ENCODE measurements at regions not wholly inside any gene's neighbourhood (a gene's known extent, or its start where the extent isn't known, plus 50 kb on each side); places are given as distances from the start of the nearest gene placed in this dataset.

GRCh38 chr18:72155327-72155726, 388.8 kb downstream of the CBLN2 start:
- Histone ChIP-seq H3K9ac (ENCODE audit: low read length in 2 of 2) (no peak overlapping the region), H3K9me3 (ENCODE audit: control insufficient read depth in 2 of 2, low read length in 2 of 2) (no peaks in the 10 kb centered on the region), H3K27me3 (ENCODE audit: control insufficient read depth in 1 of 2, insufficient read depth in 2 of 2, low read length in 2 of 2) (no peaks in the 10 kb centered on the region), H3K4me3 (ENCODE audit: low read length in 2 of 2) (no peak overlapping the region), H3K36me3 (ENCODE audit: control insufficient read depth in 2 of 2, insufficient read depth in 2 of 2, low read length in 2 of 2) (no peaks in the 10 kb centered on the region), H3K27ac (ENCODE audit: low read length) (no peak overlapping the region), H3K4me1 (ENCODE audit: control insufficient read depth, insufficient read depth, low read length) (no peaks in the 10 kb centered on the region)

DNA sequence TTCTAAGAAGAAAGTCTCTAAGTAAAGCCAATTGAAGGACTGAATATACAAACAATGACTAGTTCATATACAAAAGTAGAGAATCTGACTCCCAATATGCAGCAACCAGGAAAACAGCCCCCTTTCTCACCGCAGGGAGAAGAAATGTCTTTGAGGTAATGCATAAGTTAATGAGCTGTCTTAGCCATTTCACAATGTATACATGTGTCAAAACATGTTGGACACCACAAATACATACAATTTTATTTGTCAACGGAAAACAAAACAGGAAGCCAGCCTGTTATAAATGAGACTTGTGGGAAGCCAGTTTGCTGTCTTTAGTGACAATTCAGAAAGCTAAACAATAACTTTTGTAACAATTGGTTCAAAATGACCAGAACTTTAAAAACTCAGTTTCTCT, 389.2 kb downstream of the CBLN2 start:
- Histone ChIP-seq H3K9me3 (ENCODE audit: control insufficient read depth in 2 of 2, low read length in 2 of 2) (no peaks in the 10 kb centered on the region), H3K4me3 (ENCODE audit: low read length in 2 of 2) (no peak overlapping the region), H3K27ac (ENCODE audit: low read length) (no peak overlapping the region), H3K4me1 (ENCODE audit: control insufficient read depth, insufficient read depth, low read length) (no peaks in the 10 kb centered on the region), H3K27me3 (ENCODE audit: control insufficient read depth in 1 of 2, insufficient read depth in 2 of 2, low read length in 2 of 2) (no peaks in the 10 kb centered on the region), H3K9ac (ENCODE audit: low read length in 2 of 2) (no peak overlapping the region), H3K36me3 (ENCODE audit: control insufficient read depth in 2 of 2, insufficient read depth in 2 of 2, low read length in 2 of 2) (no peaks in the 10 kb centered on the region)

DNA sequence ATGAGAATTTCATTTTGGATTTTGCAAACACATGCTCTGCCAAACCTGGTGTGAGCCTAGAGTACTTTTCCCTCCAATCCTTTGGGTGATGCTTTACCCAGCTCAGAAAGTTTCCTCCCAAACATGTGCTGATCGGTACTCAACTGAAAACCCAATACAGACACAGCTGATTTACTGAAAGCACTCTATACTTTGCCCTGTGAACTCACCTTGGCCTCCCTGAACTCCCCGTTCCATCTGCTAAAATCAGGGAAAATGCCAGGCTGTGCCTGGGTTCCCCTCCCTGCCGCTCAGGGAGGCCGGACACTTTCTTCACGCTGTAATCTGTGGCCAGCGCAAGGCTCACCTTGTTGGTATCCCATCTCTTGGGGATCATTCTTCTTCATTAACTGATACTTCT, 391.2 kb downstream of the CBLN2 start:
- Histone ChIP-seq H3K36me3 (ENCODE audit: control insufficient read depth in 2 of 2, insufficient read depth in 2 of 2, low read length in 2 of 2) (no peaks in the 10 kb centered on the region), H3K27ac (ENCODE audit: low read length) (no peak overlapping the region), H3K4me3 (ENCODE audit: low read length in 2 of 2) (no peak overlapping the region), H3K4me1 (ENCODE audit: control insufficient read depth, insufficient read depth, low read length) (no peaks in the 10 kb centered on the region), H3K9ac (ENCODE audit: low read length in 2 of 2) (no peak overlapping the region), H3K27me3 (ENCODE audit: control insufficient read depth in 1 of 2, insufficient read depth in 2 of 2, low read length in 2 of 2) (no peaks in the 10 kb centered on the region), H3K9me3 (ENCODE audit: control insufficient read depth in 2 of 2, low read length in 2 of 2) (no peaks in the 10 kb centered on the region)

- Histone ChIP-seq H3K27ac (ENCODE audit: low read length) (no peak overlapping the region), H3K27me3 (ENCODE audit: control insufficient read depth in 1 of 2, insufficient read depth in 2 of 2, low read length in 2 of 2) (no peaks in the 10 kb centered on the region), H3K36me3 (ENCODE audit: control insufficient read depth in 2 of 2, insufficient read depth in 2 of 2, low read length in 2 of 2) (no peaks in the 10 kb centered on the region), H3K9ac (ENCODE audit: low read length in 2 of 2) (no peak overlapping the region), H3K4me1 (ENCODE audit: control insufficient read depth, insufficient read depth, low read length) (no peaks in the 10 kb centered on the region), H3K4me3 (ENCODE audit: low read length in 2 of 2) (no peak overlapping the region), H3K9me3 (ENCODE audit: control insufficient read depth in 2 of 2, low read length in 2 of 2) (no peaks in the 10 kb centered on the region)
Observed at GRCh38 chr18:72147830-72148229, 396.3 kb downstream of the CBLN2 start.

DNA sequence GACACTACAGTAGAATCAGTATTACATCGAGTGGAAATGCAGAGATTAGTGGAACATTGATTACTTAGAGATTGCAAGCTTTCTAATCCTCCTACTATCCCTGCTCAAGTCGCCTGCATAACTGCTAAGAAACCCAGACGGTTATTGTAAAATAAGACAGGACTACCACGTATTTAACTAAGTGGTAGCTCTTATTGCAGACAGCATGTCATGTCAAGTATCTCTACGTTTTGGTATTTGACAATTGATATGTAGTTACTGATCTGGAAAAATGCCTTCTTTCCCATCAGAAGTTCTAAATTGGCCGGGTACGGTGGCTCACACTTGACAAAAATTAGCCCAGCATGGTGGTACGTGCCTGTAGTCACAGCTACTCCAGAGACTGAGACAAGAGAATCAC, 404.1 kb downstream of the CBLN2 start:
- no peaks in the 10 kb centered on the region for H3K36me3 ChIP-seq (ENCODE audit: control insufficient read depth in 2 of 2, insufficient read depth in 2 of 2, low read length in 2 of 2)
- no peaks in the 10 kb centered on the region for H3K27me3 ChIP-seq (ENCODE audit: control insufficient read depth in 1 of 2, insufficient read depth in 2 of 2, low read length in 2 of 2)
- peaks cover 3 to 4% of the 10 kb centered on the region in 2 donors for H3K9me3 ChIP-seq (ENCODE audit: control insufficient read depth in 2 of 2, low read length in 2 of 2)
- H3K4me1 ChIP-seq (ENCODE audit: control insufficient read depth, insufficient read depth, low read length) = no peaks in the 10 kb centered on the region
- H3K9ac ChIP-seq (ENCODE audit: low read length in 2 of 2) = no peak overlapping the region
- no peak overlapping the region for H3K4me3 ChIP-seq (ENCODE audit: low read length in 2 of 2)
- no peak overlapping the region for H3K27ac ChIP-seq (ENCODE audit: low read length)

- H3K4me1 ChIP-seq (ENCODE audit: control insufficient read depth, insufficient read depth, low read length) = no peaks in the 10 kb centered on the region
- H3K4me3 ChIP-seq (ENCODE audit: low read length in 2 of 2) = no peak overlapping the region
- no peaks in the 10 kb centered on the region for H3K27me3 ChIP-seq (ENCODE audit: control insufficient read depth in 1 of 2, insufficient read depth in 2 of 2, low read length in 2 of 2)
- H3K27ac ChIP-seq (ENCODE audit: low read length) = no peak overlapping the region
- H3K36me3 ChIP-seq (ENCODE audit: control insufficient read depth in 2 of 2, insufficient read depth in 2 of 2, low read length in 2 of 2) = no peaks in the 10 kb centered on the region
- no peak overlapping the region for H3K9ac ChIP-seq (ENCODE audit: low read length in 2 of 2)
- no peaks in the 10 kb centered on the region for H3K9me3 ChIP-seq (ENCODE audit: control insufficient read depth in 2 of 2, low read length in 2 of 2)
Observed at GRCh38 chr18:72128649-72129048, 415.5 kb downstream of the CBLN2 start.

- no peaks in the 10 kb centered on the region for H3K36me3 ChIP-seq (ENCODE audit: control insufficient read depth in 2 of 2, insufficient read depth in 2 of 2, low read length in 2 of 2)
- no peak overlapping the region for H3K27ac ChIP-seq (ENCODE audit: low read length)
- H3K4me3 ChIP-seq (ENCODE audit: low read length in 2 of 2) = no peak overlapping the region
- no peaks in the 10 kb centered on the region for H3K9me3 ChIP-seq (ENCODE audit: control insufficient read depth in 2 of 2, low read length in 2 of 2)
- no peaks in the 10 kb centered on the region for H3K4me1 ChIP-seq (ENCODE audit: control insufficient read depth, insufficient read depth, low read length)
- no peak overlapping the region for H3K9ac ChIP-seq (ENCODE audit: low read length in 2 of 2)
- no peaks in the 10 kb centered on the region for H3K27me3 ChIP-seq (ENCODE audit: control insufficient read depth in 1 of 2, insufficient read depth in 2 of 2, low read length in 2 of 2)
Observed at GRCh38 chr18:72122103-72122502, 422.0 kb downstream of the CBLN2 start.

DNA sequence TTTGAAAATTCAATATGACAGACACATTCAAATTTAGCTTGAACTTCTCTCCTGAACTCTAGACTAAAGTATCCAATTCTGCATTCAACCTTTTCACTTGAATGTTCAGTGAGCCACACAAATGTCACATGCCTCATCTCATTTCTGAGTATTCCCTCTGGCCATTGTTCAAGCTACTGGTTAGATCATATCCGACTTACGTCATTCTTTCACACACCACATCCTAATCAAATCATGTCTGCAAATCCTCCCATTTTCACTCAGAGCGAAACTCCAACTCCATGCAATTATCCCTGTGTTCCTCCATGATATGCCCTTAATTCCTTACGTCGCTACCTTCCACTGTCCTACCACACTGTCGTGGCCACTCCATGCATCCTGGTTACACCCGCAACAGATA, 425.1 kb downstream of the CBLN2 start:
- no peak overlapping the region for H3K27ac ChIP-seq (ENCODE audit: low read length)

GRCh38 chr18:72114801-72115594, 429.1 kb downstream of the CBLN2 start:
- no peaks in the 10 kb centered on the region for H3K9me3 ChIP-seq (ENCODE audit: control insufficient read depth in 2 of 2, low read length in 2 of 2)
- no peaks in the 10 kb centered on the region for H3K27me3 ChIP-seq (ENCODE audit: control insufficient read depth in 1 of 2, insufficient read depth in 2 of 2, low read length in 2 of 2)
- no peak overlapping the region for H3K9ac ChIP-seq (ENCODE audit: low read length in 2 of 2)
- H3K4me1 ChIP-seq (ENCODE audit: control insufficient read depth, insufficient read depth, low read length) = no peaks in the 10 kb centered on the region
- H3K4me3 ChIP-seq (ENCODE audit: low read length in 2 of 2) = no peak overlapping the region
- H3K27ac ChIP-seq (ENCODE audit: low read length) = no peak overlapping the region
- no peaks in the 10 kb centered on the region for H3K36me3 ChIP-seq (ENCODE audit: control insufficient read depth in 2 of 2, insufficient read depth in 2 of 2, low read length in 2 of 2)

More for the DNA sequence above, 425.1 kb downstream of the CBLN2 start:
- Histone ChIP-seq H3K27me3 (ENCODE audit: control insufficient read depth in 1 of 2, insufficient read depth in 2 of 2, low read length in 2 of 2) (no peaks in the 10 kb centered on the region), H3K9me3 (ENCODE audit: control insufficient read depth in 2 of 2, low read length in 2 of 2) (no peaks in the 10 kb centered on the region), H3K4me3 (ENCODE audit: low read length in 2 of 2) (no peak overlapping the region), H3K4me1 (ENCODE audit: control insufficient read depth, insufficient read depth, low read length) (no peaks in the 10 kb centered on the region), H3K36me3 (ENCODE audit: control insufficient read depth in 2 of 2, insufficient read depth in 2 of 2, low read length in 2 of 2) (no peaks in the 10 kb centered on the region), H3K9ac (ENCODE audit: low read length in 2 of 2) (no peak overlapping the region)

DNA sequence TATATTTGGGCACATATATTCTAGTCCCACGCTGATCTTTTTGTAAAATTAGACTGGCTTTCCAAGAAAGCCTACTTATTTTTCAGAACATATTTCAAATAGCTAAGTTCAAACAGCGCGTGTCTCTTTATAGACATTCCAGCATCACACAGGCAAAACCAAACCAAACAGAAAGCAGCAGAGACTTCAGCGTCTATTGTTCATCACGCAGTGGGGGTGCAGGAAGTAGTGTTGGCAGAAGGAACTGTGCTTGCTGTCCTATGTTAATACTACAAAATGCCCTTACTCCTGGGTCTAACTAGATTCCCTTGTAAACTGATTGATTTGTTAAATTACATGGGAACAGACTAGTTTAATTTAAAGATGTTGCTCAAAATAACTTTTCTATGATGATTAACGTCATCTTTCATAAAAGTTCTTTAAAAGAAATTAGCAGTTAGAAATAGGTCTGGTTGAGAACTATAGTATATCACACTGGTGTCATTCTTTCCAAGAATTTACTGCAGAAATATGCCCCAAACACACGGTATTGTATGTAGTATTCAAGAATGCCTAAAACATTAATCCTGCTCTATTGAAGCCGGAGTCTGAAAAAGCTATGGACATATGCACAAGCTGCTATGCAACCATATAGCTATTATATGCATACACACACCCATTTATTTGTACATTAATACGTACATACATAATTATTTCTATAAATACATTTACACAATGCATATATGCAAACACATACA, 436.3 kb downstream of the CBLN2 start:
- Histone ChIP-seq H3K9me3 (ENCODE audit: control insufficient read depth in 2 of 2, low read length in 2 of 2) (no peaks in the 10 kb centered on the region), H3K27ac (ENCODE audit: low read length) (no peak overlapping the region), H3K4me3 (ENCODE audit: low read length in 2 of 2) (no peak overlapping the region), H3K27me3 (ENCODE audit: control insufficient read depth in 1 of 2, insufficient read depth in 2 of 2, low read length in 2 of 2) (no peaks in the 10 kb centered on the region), H3K9ac (ENCODE audit: low read length in 2 of 2) (no peak overlapping the region), H3K36me3 (ENCODE audit: control insufficient read depth in 2 of 2, insufficient read depth in 2 of 2, low read length in 2 of 2) (no peaks in the 10 kb centered on the region), H3K4me1 (ENCODE audit: control insufficient read depth, insufficient read depth, low read length) (no peaks in the 10 kb centered on the region)

GRCh38 chr18:72104851-72105250, 439.3 kb downstream of the CBLN2 start:
- H3K9ac ChIP-seq (ENCODE audit: low read length in 2 of 2) = no peak overlapping the region
- no peak overlapping the region for H3K4me3 ChIP-seq (ENCODE audit: low read length in 2 of 2)
- no peaks in the 10 kb centered on the region for H3K9me3 ChIP-seq (ENCODE audit: control insufficient read depth in 2 of 2, low read length in 2 of 2)
- no peak overlapping the region for H3K27ac ChIP-seq (ENCODE audit: low read length)
- H3K4me1 ChIP-seq (ENCODE audit: control insufficient read depth, insufficient read depth, low read length) = no peaks in the 10 kb centered on the region
- H3K36me3 ChIP-seq (ENCODE audit: control insufficient read depth in 2 of 2, insufficient read depth in 2 of 2, low read length in 2 of 2) = no peaks in the 10 kb centered on the region
- H3K27me3 ChIP-seq (ENCODE audit: control insufficient read depth in 1 of 2, insufficient read depth in 2 of 2, low read length in 2 of 2) = no peaks in the 10 kb centered on the region
